IPS-15b (cell line): ENCODE measurements at regions not wholly inside any gene's neighbourhood (a gene's known extent, or its start where the extent isn't known, plus 50 kb on each side); places are given as distances from the start of the nearest gene placed in this dataset.

Source experiments
- H3K27me3 ChIP-seq: one replicate; pipeline ENCODE4 v1.6.1; 2013; ENCODE audit warnings: low read length; ENCODE audit not compliant: control insufficient read depth, insufficient read depth
- H3K36me3 ChIP-seq: one replicate; pipeline ENCODE4 v1.6.1; 2013; ENCODE audit warnings: low read length; ENCODE audit not compliant: control insufficient read depth, insufficient read depth
- H3K4me1 ChIP-seq: one replicate; pipeline ENCODE4 v1.6.1; 2013; ENCODE audit warnings: mild to moderate bottlenecking, low read length; ENCODE audit not compliant: control insufficient read depth, insufficient read depth
- H3K4me3 ChIP-seq: one replicate; pipeline ENCODE4 v1.5.1; 2013; ENCODE audit warnings: low read depth, low read length
- H3K9ac ChIP-seq: one replicate; pipeline ENCODE4 v1.6.1; 2013; ENCODE audit warnings: low read depth, mild to moderate bottlenecking, low read length
- H3K9me3 ChIP-seq: one replicate; pipeline ENCODE4 v1.6.1; 2013; ENCODE audit warnings: mild to moderate bottlenecking, low read length; ENCODE audit not compliant: control insufficient read depth, insufficient read depth

- Histone ChIP-seq H3K27me3 (no peaks in the 10 kb centered on the region), H3K4me1 (no peaks in the 10 kb centered on the region), H3K4me3 (no peak overlapping the region), H3K9me3 (no peaks in the 10 kb centered on the region), H3K36me3 (no peaks in the 10 kb centered on the region), H3K9ac (no peak overlapping the region)
These were observed 304.6 kb upstream of the KCNMB2 start for GRCh38 chr3:178231645-178232044.

GRCh38 chr3:178233371-178234071 lies 302.7 kb upstream of the KCNMB2 start:
- Histone ChIP-seq H3K27me3 (no peaks in the 10 kb centered on the region), H3K4me1 (peaks cover 6% of the 10 kb centered on the region), H3K9me3 (no peaks in the 10 kb centered on the region), H3K4me3 (no peak overlapping the region), H3K36me3 (no peaks in the 10 kb centered on the region), H3K9ac (no peak overlapping the region)

GRCh38 chr3:178236555-178237277 lies 299.5 kb upstream of the KCNMB2 start:
- Histone ChIP-seq H3K4me1 (peaks cover 6% of the 10 kb centered on the region), H3K9me3 (no peaks in the 10 kb centered on the region), H3K27me3 (no peaks in the 10 kb centered on the region), H3K4me3 (no peak overlapping the region), H3K36me3 (no peaks in the 10 kb centered on the region), H3K9ac (no peak overlapping the region)

GRCh38 chr3:178238179-178238578 lies 298.1 kb upstream of the KCNMB2 start:
- no peak overlapping the region for H3K9ac ChIP-seq
- H3K4me3 ChIP-seq: no peak overlapping the region
- peaks cover 6% of the 10 kb centered on the region for H3K4me1 ChIP-seq

GRCh38 chr3:178244733-178245709 lies 291.2 kb upstream of the KCNMB2 start:
- Histone ChIP-seq H3K4me3 (no peak overlapping the region), H3K27me3 (no peaks in the 10 kb centered on the region), H3K4me1 (no peaks in the 10 kb centered on the region), H3K36me3 (no peaks in the 10 kb centered on the region), H3K9ac (no peak overlapping the region), H3K9me3 (no peaks in the 10 kb centered on the region)

More at GRCh38 chr3:178238179-178238578, 298.1 kb upstream of the KCNMB2 start:
- H3K27me3 ChIP-seq: no peaks in the 10 kb centered on the region
- H3K36me3 ChIP-seq: no peaks in the 10 kb centered on the region
- H3K9me3 ChIP-seq: no peaks in the 10 kb centered on the region

GRCh38 chr3:178246004-178246403 lies 290.2 kb upstream of the KCNMB2 start:
- H3K4me3 ChIP-seq: no peak overlapping the region
- H3K9me3 ChIP-seq: no peaks in the 10 kb centered on the region
- no peak overlapping the region for H3K9ac ChIP-seq
- no peaks in the 10 kb centered on the region for H3K27me3 ChIP-seq
- no peaks in the 10 kb centered on the region for H3K4me1 ChIP-seq
- no peaks in the 10 kb centered on the region for H3K36me3 ChIP-seq

- H3K9me3 ChIP-seq: no peaks in the 10 kb centered on the region
- no peaks in the 10 kb centered on the region for H3K4me1 ChIP-seq
- no peak overlapping the region for H3K9ac ChIP-seq
- no peak overlapping the region for H3K4me3 ChIP-seq
- no peaks in the 10 kb centered on the region for H3K27me3 ChIP-seq
- no peaks in the 10 kb centered on the region for H3K36me3 ChIP-seq
These were observed 280.9 kb upstream of the KCNMB2 start for GRCh38 chr3:178255315-178255714.

- no peaks in the 10 kb centered on the region for H3K9me3 ChIP-seq
- H3K27me3 ChIP-seq: no peaks in the 10 kb centered on the region
These were observed 278.7 kb upstream of the KCNMB2 start for GRCh38 chr3:178257491-178257890.

GRCh38 chr3:178258121-178258520 lies 278.1 kb upstream of the KCNMB2 start:
- Histone ChIP-seq H3K9ac (no peak overlapping the region), H3K4me1 (no peaks in the 10 kb centered on the region), H3K9me3 (no peaks in the 10 kb centered on the region), H3K4me3 (no peak overlapping the region), H3K27me3 (no peaks in the 10 kb centered on the region), H3K36me3 (no peaks in the 10 kb centered on the region)

More at GRCh38 chr3:178257491-178257890, 278.7 kb upstream of the KCNMB2 start:
- H3K4me1 ChIP-seq: no peaks in the 10 kb centered on the region
- H3K9ac ChIP-seq: no peak overlapping the region
- no peaks in the 10 kb centered on the region for H3K36me3 ChIP-seq
- no peak overlapping the region for H3K4me3 ChIP-seq

GRCh38 chr3:178259703-178260102 lies 276.5 kb upstream of the KCNMB2 start:
- H3K9ac ChIP-seq: no peak overlapping the region

GRCh38 chr3:178260887-178261565 lies 275.2 kb upstream of the KCNMB2 start:
- H3K9ac ChIP-seq: no peak overlapping the region
- no peaks in the 10 kb centered on the region for H3K27me3 ChIP-seq
- no peaks in the 10 kb centered on the region for H3K9me3 ChIP-seq
- H3K36me3 ChIP-seq: no peaks in the 10 kb centered on the region
- H3K4me3 ChIP-seq: no peak overlapping the region
- H3K4me1 ChIP-seq: no peaks in the 10 kb centered on the region

More at GRCh38 chr3:178259703-178260102, 276.5 kb upstream of the KCNMB2 start:
- Histone ChIP-seq H3K36me3 (no peaks in the 10 kb centered on the region), H3K27me3 (no peaks in the 10 kb centered on the region), H3K4me3 (no peak overlapping the region), H3K4me1 (no peaks in the 10 kb centered on the region), H3K9me3 (no peaks in the 10 kb centered on the region)
